ENCODE measurements at regions not wholly inside any gene's neighbourhood (a gene's known extent, or its start where the extent isn't known, plus 50 kb on each side); places are given as distances from the start of the nearest gene placed in this dataset.

DNA sequence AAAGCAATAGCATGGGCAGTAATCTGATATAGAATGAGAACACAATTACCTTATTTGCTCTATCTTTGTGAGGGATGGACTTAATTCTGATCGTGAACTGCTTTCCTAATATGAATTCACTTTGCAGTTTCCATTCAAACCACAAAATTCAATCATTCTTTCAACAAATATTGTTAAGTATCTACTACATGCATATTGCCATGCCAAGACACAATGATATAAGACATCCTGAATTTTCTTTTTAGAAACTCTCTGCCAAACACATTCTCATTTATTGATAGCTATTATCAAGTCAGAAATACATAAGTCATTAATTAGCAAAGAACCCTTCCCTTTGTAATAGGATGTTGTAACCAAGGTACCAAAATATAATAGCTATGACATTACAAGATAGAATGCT, 121.6 kb upstream of the TARS1 start:
- Histone ChIP-seq H3K9me3 (no peaks in the 10 kb centered on the region), H3K36me3 (no peaks in the 10 kb centered on the region), H3K4me1 (peaks cover 23% of the 10 kb centered on the region), H3K27ac (no peak overlapping the region), H3K27me3 (no peaks in the 10 kb centered on the region), H3K4me3 (no peak overlapping the region)
- TF ChIP-seq POLR2A (IDR thresholded peaks at IDR 0.05) (no peak), EP300 (IDR thresholded peaks at IDR 0.05) (no peak), POLR2AphosphoS5 (IDR thresholded peaks at IDR 0.05) (no peak)
- TF ChIP-seq, protein P1, sequence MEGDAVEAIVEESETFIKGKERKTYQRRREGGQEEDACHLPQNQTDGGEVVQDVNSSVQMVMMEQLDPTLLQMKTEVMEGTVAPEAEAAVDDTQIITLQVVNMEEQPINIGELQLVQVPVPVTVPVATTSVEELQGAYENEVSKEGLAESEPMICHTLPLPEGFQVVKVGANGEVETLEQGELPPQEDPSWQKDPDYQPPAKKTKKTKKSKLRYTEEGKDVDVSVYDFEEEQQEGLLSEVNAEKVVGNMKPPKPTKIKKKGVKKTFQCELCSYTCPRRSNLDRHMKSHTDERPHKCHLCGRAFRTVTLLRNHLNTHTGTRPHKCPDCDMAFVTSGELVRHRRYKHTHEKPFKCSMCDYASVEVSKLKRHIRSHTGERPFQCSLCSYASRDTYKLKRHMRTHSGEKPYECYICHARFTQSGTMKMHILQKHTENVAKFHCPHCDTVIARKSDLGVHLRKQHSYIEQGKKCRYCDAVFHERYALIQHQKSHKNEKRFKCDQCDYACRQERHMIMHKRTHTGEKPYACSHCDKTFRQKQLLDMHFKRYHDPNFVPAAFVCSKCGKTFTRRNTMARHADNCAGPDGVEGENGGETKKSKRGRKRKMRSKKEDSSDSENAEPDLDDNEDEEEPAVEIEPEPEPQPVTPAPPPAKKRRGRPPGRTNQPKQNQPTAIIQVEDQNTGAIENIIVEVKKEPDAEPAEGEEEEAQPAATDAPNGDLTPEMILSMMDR (IDR thresholded peaks at IDR 0.05): no peak
- DNase-seq (ENCODE audit: low spot score in 2 of 2): no peak
- 64% methylated on average over 1 of the region's 1 CpG for WGBS

DNA sequence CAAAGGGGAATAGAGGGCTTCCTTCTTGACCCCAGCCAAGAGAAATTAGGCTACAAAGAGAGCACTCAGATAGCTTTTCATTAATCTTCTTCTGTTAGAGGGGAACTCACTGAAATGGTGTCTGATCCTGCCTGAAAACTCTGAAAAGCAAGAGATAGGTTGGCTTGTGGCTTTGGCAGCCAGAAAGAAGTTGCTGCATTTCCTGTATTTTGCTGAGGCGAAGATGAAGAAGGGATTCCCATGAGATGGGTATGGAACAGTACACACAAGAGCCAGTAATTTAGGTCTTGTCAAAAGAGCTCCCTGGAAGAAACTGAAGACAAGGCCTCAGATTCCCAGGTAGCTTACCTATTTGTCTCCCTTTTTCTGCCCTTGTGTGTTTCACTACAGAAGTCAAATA, 120.9 kb upstream of the TARS1 start:
- Histone ChIP-seq H3K9me3 (no peaks in the 10 kb centered on the region), H3K27ac (peak overlapping the region; percentile 30), H3K4me3 (no peak overlapping the region), H3K36me3 (no peaks in the 10 kb centered on the region), H3K4me1 (peaks cover 23% of the 10 kb centered on the region), H3K27me3 (no peaks in the 10 kb centered on the region)
- 58% methylated on average over 1 of the region's 1 CpG for WGBS
- DNase-seq (ENCODE audit: low spot score in 2 of 2): no peak
- TF ChIP-seq POLR2A (IDR thresholded peaks at IDR 0.05): no peak
- no peak for TF ChIP-seq POLR2AphosphoS5 (IDR thresholded peaks at IDR 0.05)
- TF ChIP-seq, protein P1 (IDR thresholded peaks at IDR 0.05): no peak
- no peak for TF ChIP-seq EP300 (IDR thresholded peaks at IDR 0.05)

DNA sequence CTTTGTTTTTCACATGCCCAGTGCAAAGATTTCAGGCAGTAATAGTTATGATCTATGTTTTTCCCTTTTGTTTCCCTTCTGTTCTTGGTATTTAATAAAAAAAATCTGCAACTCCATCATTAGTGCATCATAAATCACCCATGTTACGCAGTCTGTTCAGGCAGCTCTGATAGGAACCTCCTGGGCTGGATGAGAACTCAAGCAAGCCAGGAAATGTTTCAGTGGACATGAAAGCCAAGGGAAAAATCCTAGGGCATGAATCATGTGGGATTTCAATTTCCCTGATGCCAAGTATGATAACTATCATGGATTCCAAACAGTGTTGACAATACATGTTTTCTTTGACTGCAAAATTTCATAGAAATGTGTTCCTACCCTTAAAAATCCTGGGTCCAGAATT, 119.7 kb upstream of the TARS1 start:
- H3K4me3 ChIP-seq: no peak overlapping the region
- no peaks in the 10 kb centered on the region for H3K27me3 ChIP-seq
- no peaks in the 10 kb centered on the region for H3K9me3 ChIP-seq
- H3K36me3 ChIP-seq: no peaks in the 10 kb centered on the region
- H3K4me1 ChIP-seq: peaks cover 23% of the 10 kb centered on the region
- TF ChIP-seq, protein P1 (IDR thresholded peaks at IDR 0.05): no peak
- peak in 2 of 3 donors; percentile 36 to 83 for TF ChIP-seq POLR2AphosphoS5 (IDR thresholded peaks at IDR 0.05)
- DNase-seq (ENCODE audit: low spot score in 2 of 2): no peak
- H3K27ac ChIP-seq: no peak overlapping the region
- 26% methylated on average over 1 of the region's 1 CpG for WGBS

DNA sequence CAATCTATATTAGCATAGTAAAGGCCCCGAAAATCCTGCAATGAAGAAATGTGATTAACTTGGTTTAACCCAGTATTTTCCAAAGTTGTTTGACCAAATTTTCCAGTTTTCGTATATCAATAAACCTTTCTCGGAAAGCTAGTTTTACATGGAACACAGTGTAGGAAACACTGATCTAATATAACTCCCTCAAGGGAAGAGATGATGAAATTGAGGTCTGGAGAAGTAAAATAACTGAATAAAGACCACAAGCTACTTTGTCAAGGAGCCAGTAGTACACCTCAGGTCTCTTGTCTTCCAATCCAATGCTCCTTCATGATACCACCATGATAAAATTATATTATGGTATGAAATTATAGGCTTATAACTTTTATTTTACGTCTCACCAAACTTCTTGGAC, 118.1 kb upstream of the TARS1 start:
- Histone ChIP-seq H3K4me3 (no peak overlapping the region), H3K27ac (no peak overlapping the region)
- 78% methylated on average over 4 of the region's 4 CpGs for WGBS

DNA sequence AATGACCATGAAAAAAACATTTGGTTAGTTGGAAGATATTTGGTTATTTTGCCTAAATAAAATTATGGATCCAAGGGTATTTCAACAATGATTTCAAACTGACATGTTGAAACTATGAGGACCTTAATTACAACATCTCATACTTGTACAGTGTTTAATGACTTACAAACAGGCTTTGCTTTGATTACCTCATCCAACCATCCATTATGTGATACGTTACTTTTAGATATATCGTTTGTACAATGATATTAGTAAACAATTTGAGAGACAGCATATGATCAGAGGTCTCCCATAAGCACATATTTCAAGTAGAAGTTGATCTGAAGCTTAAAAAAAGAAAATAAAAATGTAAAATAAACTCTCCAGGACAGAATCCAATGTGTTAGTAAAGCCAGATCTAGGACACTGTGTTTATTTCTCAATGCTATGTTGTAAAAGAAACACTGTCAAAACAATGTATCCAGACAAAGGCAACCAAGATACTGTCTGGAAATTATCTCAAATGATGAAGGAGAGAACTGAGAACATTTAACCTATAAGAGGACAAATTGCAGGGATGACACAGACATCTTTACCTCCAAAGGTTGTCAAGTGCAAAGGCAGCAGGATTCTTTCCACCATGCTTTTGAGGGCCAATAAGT, 116.0 kb upstream of the TARS1 start:
- H3K36me3 ChIP-seq: no peaks in the 10 kb centered on the region
- DNase-seq (ENCODE audit: low spot score in 2 of 2): no peak
- H3K9me3 ChIP-seq: no peaks in the 10 kb centered on the region
- H3K4me3 ChIP-seq: no peak overlapping the region
- WGBS: 78% methylated on average over 2 of the region's 2 CpGs
- no peak overlapping the region for H3K27ac ChIP-seq
- H3K4me1 ChIP-seq: peaks cover 17% of the 10 kb centered on the region
- TF ChIP-seq, protein P1 (IDR thresholded peaks at IDR 0.05): no peak
- no peak for TF ChIP-seq EP300 (IDR thresholded peaks at IDR 0.05)
- TF ChIP-seq POLR2A (IDR thresholded peaks at IDR 0.05): no peak
- no peak for TF ChIP-seq POLR2AphosphoS5 (IDR thresholded peaks at IDR 0.05)
- no peaks in the 10 kb centered on the region for H3K27me3 ChIP-seq

More for the DNA sequence above, 118.1 kb upstream of the TARS1 start:
- TF ChIP-seq POLR2A (IDR thresholded peaks at IDR 0.05): no peak
- TF ChIP-seq, protein P1 (IDR thresholded peaks at IDR 0.05): no peak
- Histone ChIP-seq H3K9me3 (no peaks in the 10 kb centered on the region), H3K4me1 (peaks cover 23% of the 10 kb centered on the region), H3K27me3 (no peaks in the 10 kb centered on the region), H3K36me3 (no peaks in the 10 kb centered on the region)
- DNase-seq (ENCODE audit: low spot score in 2 of 2): no peak

Data from suprapubic skin (tissue), 4 donors.